ENCODE measurements at regions not wholly inside any gene's neighbourhood (a gene's known extent, or its start where the extent isn't known, plus 50 kb on each side); places are given as distances from the start of the nearest gene placed in this dataset.

DNA sequence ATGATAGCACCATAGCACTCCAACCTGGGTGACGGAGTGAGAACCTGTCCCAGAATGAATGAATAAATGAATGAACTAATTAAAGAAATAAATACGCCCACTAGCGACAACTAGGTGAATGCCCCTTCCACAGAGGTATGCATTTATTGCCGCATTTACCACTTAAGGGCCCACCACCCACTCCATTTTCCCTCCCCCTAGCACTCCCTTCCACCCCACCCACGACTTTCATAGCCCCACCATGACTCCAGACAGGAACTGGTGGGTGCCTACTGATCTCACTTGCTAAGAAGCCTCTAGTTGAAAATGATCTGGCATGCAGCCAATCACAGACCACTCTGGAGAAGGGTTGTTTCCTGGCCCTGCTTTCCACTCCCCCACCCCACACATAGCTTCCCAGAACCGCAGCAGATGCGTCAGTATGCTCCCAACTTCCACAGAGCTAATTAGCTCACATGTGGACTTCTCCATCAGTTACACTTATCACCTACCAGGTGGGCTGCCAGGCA is 167.6 kb downstream of the WT1 start:
- DNase-seq (ENCODE audit: low spot score): no peak

DNA sequence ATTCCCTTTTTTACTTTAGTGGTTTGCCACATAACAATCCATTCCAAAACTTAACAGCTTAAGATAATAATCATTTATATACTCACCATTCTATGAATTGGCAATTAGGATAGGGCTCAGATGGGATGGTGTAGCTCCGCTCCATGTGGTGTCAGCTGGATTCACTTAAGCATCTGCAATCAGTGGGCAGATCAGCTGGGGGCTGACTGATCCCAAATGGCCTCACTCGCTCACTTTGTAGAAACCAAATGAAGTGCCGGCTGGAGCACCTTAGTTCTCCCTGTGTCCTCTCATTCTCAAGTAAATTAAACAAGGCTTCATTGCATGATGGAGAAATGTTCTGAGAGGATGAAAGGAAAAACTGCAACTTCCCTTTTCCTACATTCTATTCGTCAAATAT is 161.4 kb downstream of the WT1 start:
- DNase-seq (ENCODE audit: low spot score): no peak

DNA sequence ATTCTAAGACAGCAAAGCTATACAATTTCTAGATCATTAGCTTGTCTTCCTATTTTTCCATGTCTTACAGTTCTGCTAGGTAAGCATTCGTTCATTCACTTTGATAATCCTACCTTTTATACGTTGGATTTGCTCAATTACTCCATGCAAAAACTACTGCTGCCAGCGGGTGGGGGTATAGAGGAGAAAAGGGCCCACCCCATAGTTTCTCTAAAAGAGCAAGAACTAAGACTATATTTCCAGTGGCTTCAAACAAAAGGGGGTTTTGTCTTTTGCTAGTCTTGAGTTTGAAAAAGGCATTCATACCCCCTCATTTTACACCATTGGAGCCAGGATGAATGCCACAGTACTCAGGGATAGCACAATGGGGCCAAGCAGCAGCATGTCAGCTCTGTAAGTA is 155.7 kb downstream of the WT1 start:
- no peak for DNase-seq (ENCODE audit: low spot score)

DNA sequence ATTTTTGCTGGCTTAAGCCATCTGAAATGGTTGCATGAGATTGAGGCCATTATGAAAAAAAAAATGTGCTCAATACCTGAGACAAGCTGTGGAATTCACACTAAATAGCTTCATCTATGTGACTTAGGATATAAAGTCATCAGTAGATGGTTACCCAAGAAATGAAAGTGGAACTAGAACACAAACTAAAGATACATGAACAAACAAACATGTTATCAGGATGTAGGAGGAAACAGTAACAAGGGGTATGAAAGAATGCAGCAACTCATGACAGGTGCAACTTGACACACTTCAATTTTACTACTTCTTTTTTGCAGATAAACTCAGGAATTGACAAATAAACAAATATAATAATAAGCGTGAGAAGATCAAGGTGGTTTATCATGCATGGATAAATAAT is 155.0 kb downstream of the WT1 start:
- DNase-seq (ENCODE audit: low spot score): no peak

DNA sequence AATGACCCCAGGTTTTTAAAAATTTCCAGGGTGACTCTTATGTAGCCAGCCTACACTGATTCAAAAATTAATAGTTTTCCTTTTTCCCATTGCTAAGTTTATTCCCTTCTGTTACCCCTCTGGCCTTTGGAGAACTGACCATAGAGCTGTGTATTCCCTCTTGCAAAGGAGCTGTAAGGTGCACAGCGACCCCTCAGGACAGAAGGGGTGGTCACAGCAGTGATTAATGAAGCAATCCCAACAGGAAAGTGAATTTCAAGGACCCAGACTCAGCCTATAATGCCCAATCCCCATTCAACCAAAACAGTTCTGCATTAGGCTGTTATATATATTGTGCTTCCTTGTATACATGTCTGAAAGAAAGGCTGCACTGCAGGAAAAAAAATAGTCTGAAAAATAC is 147.1 kb downstream of the WT1 start:
- DNase-seq (ENCODE audit: low spot score): no peak

DNA sequence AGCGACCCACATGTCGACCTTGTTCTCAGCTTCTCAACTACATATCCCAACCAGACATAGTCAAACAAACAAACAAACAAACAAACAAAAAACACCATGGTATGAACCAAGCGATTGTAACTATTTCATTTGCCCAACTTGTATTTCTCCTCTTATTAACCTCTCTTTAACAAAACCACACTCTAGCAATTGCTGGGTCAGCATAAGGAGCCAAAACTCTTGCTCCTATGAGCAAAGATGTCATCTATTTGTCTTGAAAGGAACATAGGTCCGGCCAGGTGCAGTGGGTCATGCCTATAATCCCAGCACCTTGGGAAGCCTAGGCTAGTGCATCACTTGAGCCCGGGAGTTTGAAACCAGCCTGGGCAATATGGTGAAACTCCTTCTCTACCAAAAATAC is 145.6 kb downstream of the WT1 start:
- no peak for DNase-seq (ENCODE audit: low spot score)

DNA sequence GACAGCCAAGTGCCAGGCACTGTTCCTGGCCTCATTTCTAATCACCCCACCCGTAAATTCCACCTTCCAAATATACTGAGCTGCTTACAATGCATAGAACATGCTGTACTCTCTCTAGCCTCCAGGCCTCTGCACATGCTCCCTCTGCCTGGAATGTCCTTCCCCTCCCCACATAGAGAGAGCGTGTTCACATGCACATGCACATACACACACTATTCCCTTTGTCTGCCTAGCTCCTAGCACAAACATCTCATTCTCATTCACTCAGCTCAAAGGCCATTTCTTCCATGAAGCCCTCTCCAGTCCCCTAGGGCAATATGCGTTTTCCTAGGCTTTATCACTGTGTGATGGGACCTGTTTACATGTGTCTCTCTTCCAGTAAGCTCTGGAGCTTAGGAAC is 144.6 kb downstream of the WT1 start:
- DNase-seq (ENCODE audit: low spot score): no peak

DNA sequence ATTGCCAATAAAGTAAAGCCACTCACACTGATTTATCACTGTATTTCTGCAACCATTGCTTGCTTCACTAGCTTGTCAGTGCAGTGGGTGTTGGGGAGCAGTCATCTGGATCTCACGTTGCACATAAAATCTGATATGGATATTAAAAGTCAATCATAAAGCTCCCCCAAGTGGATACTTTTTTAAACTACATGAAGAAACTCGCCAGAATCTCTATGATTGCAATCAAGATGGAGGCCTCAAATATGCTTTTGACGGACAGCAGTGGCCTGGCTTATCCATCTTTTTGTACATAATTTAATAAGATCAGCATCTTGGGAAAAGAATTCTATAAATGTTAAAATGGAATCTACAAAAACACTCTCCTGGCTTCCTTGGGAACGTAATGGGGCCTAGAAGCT is 137.7 kb downstream of the WT1 start:
- peak; percentile 49 for DNase-seq (ENCODE audit: low spot score)

DNA sequence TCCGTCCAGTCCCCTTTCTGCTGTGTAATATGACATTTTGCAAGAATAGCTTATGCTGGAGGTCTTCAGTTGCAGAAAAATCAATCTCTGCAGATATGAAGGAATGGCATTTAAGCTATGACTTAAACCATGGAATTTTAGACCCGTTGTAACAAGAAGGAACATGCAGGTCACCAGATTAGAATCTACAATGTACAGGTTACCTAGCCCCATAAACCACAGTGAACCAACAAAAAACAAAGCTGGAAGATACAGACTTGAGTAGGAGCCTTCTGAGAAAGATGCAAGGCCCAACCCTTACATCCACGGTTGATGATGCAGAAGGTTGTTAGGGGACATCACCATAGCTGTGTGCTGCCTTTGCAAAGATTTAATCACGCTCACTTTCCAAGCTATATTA is 132.5 kb downstream of the WT1 start:
- no peak for DNase-seq (ENCODE audit: low spot score)

DNA sequence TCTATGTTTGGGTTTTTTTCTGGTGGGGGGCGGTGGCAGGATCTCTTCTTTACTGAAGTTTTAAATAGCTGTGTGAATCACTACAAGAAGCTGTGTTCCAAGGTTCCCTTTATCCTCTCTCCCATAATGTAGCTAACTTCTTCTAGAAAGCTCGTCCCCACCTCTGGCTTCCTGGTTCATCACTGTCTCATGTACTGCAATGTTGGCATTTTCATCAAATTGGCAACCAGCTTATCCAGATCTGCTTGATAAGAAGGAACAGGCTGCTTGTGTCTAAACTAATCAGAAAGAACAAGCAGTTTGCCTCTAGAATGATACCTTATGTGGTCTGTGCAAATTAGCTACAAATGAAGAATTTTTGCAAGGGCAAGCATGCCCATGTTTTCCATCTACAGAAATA is 130.8 kb downstream of the WT1 start:
- DNase-seq (ENCODE audit: low spot score): no peak

DNA sequence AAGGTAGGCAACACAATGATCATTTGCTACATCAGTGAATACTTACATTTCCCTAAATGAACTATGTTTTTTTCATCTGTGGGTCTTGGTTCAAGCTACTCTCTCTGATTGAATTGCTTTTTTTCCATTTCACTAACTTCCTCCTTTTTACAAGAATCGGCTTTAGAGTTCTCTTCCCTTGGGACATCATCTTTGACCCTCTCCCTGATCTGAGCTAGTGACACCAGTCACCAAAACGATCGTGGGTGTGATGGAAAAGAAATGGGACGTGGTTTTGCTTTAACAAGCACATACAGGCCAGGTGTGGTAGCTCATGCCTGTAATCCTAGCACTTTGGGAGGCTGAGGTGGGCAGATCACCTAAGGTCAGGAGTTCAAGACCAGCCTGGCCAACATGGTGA is 129.9 kb downstream of the WT1 start:
- no peak for DNase-seq (ENCODE audit: low spot score)

DNA sequence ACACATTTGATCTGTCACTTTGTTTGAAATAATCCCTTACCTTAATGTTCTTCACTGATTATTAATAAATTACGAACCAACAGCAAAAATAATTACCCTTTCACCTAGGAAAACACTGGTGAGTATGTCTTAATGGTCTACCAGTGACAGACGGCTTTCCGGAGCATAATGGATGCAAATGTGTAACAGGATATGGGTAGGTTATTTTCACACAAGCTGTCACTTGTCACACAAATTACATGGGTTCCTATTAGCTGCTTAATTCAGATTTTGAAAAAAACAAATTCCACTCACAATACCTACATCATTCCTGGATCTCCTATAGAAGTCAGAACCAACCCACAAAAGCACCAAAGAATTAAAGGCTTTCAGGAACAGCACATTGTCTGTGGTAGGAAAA is 127.9 kb downstream of the WT1 start:
- DNase-seq (ENCODE audit: low spot score): no peak

DNA sequence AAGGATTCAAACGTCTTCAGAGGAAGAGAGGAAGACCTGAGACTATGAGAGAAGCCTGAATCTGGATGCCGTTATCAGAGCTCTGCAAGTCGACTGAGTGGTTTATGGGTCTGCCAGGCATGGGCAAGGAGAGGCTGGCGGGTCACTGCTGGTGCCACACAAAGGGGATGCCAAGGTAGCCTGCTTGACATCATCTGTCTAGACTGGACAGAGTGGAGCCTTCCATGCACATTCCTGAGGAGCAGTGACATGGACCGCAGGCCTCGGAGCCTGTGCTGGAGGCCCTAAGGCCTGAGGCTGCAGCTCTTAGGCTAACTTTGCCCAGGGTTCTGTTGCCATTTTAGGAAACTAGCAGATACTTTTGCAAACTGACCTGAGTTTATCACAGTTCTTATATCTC is 127.4 kb downstream of the WT1 start:
- peak; percentile 74 for DNase-seq (ENCODE audit: low spot score)

DNA sequence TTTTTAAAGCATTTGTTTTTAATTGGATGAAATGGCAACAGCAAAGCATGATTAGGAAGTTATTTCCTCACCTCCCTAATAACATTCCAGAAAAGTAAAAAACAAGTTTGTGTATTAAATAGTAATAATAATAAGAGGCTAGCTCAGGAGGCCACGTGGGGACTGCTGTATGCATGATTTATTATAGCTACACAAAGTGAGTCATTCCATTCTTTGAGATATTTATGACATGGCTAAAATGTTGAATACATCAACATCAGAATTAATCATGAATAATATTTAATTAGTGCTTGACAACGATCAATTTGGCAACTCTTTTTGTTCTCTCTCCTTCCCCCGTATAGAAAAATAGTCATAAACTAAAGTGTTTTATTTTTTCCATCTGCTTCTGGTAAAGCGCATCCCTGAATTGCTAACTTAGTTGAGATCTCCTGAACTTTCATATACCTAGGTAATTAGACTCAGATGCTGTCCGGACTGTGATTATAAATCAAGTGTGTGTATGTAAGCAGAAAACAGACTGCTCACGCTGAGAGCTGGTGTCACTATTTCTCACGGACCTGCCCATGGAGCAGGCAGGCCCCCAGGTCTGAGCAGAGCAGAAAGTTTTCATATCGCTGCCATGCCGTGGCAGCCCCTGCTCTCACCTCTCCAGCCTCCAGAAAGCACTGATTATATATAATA is 125.7 kb downstream of the WT1 start:
- DNase-seq (ENCODE audit: low spot score): no peak

DNA sequence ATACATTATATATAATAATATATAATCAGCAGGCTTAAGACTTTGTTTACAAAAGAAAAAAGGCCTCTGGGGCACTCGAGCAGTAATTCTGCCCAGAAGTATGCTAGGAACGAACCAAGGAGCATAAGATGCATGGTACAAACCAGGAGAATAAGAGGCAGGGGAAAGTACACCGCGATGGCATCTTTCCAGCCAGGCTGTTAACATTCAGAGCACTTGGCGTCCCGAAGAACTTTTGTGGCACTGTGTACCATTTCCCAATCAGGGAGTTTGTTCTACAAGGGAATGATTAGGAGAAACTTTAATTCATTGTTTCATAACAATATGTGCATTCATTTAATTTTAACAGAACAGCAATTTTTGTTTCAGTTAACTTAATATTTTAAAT is 125.1 kb downstream of the WT1 start:
- DNase-seq (ENCODE audit: low spot score): peak; percentile 17

DNA sequence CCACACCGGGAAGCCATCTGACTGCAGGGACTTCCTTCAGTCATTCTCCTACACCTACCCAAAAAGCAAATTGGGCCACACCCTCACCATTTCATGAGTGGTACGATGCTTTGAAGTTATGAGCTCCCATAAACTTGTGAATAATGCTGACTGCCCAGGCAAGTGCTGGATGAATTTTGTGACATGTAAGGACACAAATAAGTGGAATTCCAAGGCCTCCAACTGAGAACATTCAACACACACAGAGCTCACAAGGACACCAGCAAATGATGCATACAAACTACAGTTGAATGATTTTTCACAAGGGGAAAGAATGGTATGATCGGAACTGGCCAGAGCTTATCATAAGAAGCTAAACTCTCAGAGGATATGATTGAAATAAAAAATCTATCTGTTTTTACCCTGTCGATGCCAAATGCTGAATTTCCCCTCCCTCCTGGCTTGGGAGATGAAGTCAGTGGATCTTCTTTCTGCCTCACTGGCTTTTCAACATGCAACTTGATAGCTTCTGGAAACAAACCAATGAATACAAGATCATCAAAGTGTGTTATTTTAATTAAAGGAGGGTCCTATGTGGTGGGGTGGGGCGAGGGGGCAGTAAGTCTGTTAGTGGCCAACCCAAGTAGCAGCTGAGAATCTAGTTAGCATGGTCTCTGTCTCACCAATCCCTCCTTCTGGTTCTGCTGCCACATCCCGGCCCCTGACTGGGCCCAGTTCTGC is 123.8 kb downstream of the WT1 start:
- DNase-seq (ENCODE audit: low spot score): peak; percentile 26

DNA sequence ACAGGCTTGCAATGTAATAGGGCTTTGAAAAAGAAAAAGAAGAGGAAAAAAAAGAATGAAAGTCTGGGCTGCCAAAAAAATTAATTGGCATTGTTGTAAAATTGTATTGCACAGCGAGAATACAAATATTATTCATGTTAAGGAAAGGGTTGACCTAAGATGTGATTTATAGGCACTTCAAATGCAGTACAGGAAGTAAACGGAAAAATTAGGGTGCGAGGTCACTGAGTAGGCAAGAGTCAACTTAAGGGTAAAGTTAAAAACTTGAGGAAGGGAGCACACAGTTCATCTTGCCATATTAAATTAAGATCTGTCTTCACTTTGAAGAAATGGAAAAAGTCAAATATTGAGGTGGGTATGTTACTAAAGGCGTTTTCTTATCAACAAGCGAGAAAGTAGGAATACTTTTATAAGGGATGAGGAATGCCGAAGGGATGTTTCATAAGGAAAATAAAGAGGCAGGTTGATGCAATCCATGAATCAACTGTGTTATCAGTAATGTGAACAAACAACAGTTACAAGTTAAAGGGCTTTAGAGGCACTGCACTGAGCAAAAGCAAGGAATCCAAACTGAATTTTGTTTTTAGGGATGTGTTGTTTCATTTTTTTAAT is 123.0 kb downstream of the WT1 start:
- no peak for DNase-seq (ENCODE audit: low spot score)

DNA sequence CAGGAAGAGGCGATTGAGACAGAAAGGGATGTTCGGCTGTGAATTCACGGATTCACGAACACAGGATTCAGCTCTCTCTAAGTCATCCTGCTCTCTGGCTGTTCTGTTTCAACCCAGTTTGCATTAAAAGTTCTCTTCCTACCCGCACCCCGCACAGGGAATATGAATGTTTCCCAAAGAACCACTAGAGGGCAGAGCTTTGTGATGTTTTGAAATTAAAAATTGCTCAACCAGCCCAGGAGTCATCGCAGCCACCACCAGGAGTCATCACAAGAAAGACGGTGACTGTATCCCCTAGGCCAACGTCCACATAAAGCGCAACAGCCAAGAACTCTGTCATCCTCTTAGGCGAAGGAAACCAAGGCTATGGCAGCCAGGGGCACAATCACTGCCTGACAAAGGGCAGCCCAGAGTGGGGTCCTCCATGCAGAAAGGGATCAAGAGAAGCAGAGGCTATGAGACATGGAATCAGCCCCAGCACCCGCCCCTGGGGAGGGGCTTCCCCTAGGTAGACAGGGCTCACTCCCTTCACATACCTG is 122.4 kb downstream of the WT1 start:
- DNase-seq (ENCODE audit: low spot score): peak; percentile 83

DNA sequence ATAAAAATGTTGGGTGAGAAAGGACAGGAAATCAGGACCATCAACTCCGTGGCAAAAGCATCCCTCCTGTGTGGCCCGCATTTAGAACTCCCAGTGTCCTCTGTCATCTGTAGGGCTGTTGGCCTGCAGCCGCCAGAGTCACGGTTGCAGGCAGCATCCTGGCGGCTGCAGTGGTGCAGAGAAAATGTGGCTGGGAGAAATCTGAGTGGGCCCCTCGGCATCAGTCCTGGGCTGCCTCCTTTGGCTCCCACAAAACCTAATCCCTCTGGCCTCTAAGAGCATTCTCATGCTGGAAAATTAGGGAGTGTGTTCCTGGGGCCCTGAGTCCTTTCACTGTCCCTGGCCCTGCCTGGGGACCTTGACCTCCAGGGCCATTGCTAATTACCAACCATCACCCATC is 121.9 kb downstream of the WT1 start:
- DNase-seq (ENCODE audit: low spot score): no peak

DNA sequence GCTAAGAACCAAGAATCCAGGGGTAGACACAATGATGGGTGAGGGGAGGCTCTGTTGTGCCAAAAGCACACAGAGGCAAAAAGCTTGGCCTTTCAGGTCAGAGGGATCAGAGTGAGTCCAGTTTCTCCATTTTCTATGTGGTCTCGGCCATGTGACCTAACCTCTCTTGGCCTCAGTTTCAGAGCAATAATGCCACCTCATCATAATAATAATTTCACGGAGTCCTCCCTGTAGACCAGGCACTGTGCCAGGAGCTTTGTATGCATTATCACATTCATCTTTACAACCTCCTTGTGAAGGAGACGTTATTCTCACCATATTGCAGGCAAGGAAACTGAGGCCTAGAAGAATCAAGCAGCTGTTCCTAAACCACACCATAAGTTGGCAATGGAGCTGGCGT is 120.2 kb downstream of the WT1 start:
- no peak for DNase-seq (ENCODE audit: low spot score)

DNA sequence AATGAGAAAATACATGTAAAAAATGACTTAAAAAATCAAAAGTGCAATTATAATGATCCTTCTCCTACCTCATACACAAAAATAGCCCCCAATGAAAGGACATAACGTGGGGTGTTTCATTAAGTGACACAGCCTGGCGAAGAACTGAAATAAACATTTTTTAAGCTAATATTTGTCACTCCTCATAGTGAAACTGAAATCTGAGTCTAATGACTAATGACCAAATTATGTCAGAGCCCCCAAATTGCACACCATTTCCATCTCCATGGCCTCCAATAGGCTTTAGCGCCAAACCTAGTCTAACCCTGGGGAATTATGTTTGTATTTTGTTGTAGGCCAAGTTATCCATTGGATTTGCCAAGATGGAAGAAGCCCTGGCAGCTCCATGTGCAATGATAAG is 119.1 kb downstream of the WT1 start:
- no peak for DNase-seq (ENCODE audit: low spot score)

DNA sequence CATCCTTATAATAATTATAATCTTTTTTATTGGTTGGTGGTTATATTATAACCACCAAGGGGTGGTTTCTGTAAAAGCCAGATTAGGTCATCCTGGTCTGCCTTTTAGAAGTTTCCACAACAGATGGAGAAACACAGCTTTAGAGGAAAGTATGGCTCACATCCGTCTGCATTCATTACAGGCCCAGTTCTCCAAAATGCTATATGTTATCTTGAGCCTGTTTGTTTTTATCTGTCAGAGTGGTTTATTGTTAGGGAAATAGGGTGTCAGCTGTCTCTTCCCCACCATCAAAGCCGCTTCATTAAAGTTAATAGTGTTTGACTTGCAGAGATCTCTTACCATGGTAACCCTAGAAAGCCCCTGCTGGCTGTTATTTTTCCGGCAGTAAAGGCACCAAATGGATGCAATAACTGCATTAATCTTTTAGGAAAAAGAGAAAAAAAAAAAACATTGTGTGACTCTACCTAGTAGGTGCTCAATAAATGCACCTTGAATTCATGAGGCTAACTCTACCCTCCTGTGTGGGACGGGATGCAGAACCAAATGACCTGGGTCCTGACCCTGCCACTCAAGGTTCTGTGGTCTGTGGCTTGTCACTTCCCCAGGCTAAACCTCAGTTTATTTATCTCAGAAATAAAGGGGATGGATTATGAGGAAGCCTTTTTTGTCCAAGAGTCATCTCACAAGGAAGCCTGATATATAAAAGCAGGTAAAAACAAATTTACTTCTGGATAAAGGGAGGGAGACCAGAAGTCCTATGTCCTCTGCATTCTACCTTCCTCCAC is 118.3 kb downstream of the WT1 start:
- no peak for DNase-seq (ENCODE audit: low spot score)
